Esophagus muscularis mucosa (tissue), 3 donors: ENCODE measurements at regions not wholly inside any gene's neighbourhood (a gene's known extent, or its start where the extent isn't known, plus 50 kb on each side); places are given as distances from the start of the nearest gene placed in this dataset.

ENCODE experiments used
- POLR2A ChIP-seq: fragments of 450-650 bp; IDR thresholded peaks from one replicate; pipeline ENCODE4 v1.6.1; 2017; ENCODE audit warnings: antibody characterized with exemption, moderate library complexity, mild to moderate bottlenecking, low read depth
- POLR2AphosphoS5 ChIP-seq, 2 donors: sonication (generic); formaldehyde crosslinking; IDR thresholded peaks; one replicate each; pipeline ENCODE4 v1.6.1; 2017; ENCODE audit warnings: antibody characterized with exemption in 2 of 2
- TF ChIP-seq, protein P1 (sequence below), 3 experiments: fragments of 200-600 bp in 2 of 3; fragments of 450-650 bp in 1 of 3; sonication (generic) in 2 of 3; IDR thresholded peaks; one replicate each; pipeline ENCODE4 v1.5.1; 2017 to 2019; ENCODE audit warnings: antibody characterized with exemption in 3 of 3, mild to moderate bottlenecking in 2 of 3, moderate library complexity in 1 of 3

DNA sequence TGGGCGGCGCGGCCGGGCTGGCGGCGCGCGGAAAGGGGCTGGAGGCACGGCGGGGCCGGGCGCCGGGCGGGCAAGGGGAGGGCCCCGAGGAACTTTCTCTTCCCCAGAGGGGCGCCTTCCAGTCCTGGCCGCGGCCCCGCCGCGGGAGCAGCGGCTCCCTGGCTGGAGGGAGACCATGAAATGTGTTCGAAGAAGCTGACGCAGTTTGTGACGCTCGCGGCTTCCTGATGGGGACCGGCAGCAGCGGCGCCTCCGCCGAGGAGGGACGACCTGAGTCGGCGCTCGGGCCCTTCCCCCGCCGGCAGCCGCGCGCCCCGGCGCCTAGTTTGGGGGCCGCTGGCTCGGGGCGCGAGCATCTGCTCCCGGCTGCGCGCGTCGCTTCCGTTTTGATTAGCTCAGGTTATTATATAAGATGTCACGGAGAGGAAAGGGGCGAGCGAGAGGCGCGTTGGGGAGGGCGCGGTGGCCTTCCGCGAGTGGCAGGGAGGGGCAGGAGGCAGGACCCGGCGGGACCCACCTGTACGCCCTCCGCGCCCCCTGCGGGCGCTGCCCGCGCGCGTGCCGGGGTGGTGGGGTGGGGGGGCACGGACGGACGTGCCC lies 57.1 kb upstream of the PCGF5 start:
- TF ChIP-seq POLR2A (no peak), POLR2AphosphoS5 (IDR thresholded peaks at IDR 0.05) (peak in 1 of 2 donors; percentile 27)
- TF ChIP-seq, protein P1, sequence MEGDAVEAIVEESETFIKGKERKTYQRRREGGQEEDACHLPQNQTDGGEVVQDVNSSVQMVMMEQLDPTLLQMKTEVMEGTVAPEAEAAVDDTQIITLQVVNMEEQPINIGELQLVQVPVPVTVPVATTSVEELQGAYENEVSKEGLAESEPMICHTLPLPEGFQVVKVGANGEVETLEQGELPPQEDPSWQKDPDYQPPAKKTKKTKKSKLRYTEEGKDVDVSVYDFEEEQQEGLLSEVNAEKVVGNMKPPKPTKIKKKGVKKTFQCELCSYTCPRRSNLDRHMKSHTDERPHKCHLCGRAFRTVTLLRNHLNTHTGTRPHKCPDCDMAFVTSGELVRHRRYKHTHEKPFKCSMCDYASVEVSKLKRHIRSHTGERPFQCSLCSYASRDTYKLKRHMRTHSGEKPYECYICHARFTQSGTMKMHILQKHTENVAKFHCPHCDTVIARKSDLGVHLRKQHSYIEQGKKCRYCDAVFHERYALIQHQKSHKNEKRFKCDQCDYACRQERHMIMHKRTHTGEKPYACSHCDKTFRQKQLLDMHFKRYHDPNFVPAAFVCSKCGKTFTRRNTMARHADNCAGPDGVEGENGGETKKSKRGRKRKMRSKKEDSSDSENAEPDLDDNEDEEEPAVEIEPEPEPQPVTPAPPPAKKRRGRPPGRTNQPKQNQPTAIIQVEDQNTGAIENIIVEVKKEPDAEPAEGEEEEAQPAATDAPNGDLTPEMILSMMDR (IDR thresholded peaks at IDR 0.05), result peak in 1 of 3 experiments; percentile 10
